AG04450 (cell line): ENCODE measurements at regions not wholly inside any gene's neighbourhood (a gene's known extent, or its start where the extent isn't known, plus 50 kb on each side); places are given as distances from the start of the nearest gene placed in this dataset.

Source experiments
- CTCF ChIA-PET: fragments of 300-600, 350-600 bp; formaldehyde crosslinking; extraction: SDS; loops from one replicate; lab custom pipeline; 2022; ENCODE audit warnings: antibody characterized with exemption, inconsistent platforms; lab: Charles Lee
- POLR2A ChIA-PET: fragments of 350-600 bp; formaldehyde crosslinking; extraction: SDS; loops from one replicate; lab custom pipeline; 2021; ENCODE audit warnings: antibody characterized with exemption, inconsistent platforms; lab: Yijun Ruan, JAX
- DNase-seq: peaks from one replicate; pipeline ENCODE4 v3.0.0-alpha.2; 2011; ENCODE audit warnings: low read depth, low spot score
- H3K27ac ChIP-seq: one replicate; pipeline ENCODE4 v1.5.1; 2012; ENCODE audit warnings: low read depth, low read length, control low read depth
- H3K27me3 ChIP-seq: one replicate; pipeline ENCODE4 v1.6.0; 2012; ENCODE audit warnings: low read length; ENCODE audit not compliant: control insufficient read depth, insufficient read depth
- H3K4me3 ChIP-seq: 2 replicates; pipeline ENCODE4 v1.5.1; 2011; ENCODE audit warnings: mild to moderate bottlenecking, low read depth, low read length, control low read depth
- H3K9me3 ChIP-seq: 2 replicates; pipeline ENCODE4 v1.5.1; 2012; ENCODE audit warnings: low read length; ENCODE audit not compliant: control insufficient read depth, insufficient read depth
- TF ChIP-seq, protein P1 (sequence below): IDR thresholded peaks from 2 replicates; pipeline ENCODE4 v1.5.1; 2011; ENCODE audit warnings: low read depth, low read length, control low read depth, inconsistent platforms

DNA sequence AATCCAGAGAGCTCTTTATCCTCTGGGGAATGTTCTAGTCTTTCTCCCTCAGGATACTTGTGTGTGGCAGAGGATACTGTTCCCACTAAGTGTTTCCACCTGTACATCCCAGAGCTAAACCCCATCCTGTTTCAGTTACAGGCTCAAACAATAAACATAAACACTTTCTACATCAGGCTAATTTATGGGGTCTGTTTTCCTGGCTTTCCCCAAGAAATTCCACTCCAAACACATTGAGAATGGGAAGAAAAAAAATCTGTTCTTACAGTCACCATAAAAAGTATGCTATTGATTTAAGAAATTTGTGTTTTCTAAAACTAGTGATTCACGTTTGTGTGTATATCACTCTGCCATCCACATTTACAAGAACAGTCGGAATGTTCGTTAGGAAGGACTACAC is 293.9 kb upstream of the FOXQ1 start:
- no peaks in the 10 kb centered on the region for H3K27me3 ChIP-seq
- H3K27ac ChIP-seq, result no peak overlapping the region
- H3K9me3 ChIP-seq, result peaks cover 8% of the 10 kb centered on the region; the same call in 1 of the 2 replicates
- TF ChIP-seq, protein P1, sequence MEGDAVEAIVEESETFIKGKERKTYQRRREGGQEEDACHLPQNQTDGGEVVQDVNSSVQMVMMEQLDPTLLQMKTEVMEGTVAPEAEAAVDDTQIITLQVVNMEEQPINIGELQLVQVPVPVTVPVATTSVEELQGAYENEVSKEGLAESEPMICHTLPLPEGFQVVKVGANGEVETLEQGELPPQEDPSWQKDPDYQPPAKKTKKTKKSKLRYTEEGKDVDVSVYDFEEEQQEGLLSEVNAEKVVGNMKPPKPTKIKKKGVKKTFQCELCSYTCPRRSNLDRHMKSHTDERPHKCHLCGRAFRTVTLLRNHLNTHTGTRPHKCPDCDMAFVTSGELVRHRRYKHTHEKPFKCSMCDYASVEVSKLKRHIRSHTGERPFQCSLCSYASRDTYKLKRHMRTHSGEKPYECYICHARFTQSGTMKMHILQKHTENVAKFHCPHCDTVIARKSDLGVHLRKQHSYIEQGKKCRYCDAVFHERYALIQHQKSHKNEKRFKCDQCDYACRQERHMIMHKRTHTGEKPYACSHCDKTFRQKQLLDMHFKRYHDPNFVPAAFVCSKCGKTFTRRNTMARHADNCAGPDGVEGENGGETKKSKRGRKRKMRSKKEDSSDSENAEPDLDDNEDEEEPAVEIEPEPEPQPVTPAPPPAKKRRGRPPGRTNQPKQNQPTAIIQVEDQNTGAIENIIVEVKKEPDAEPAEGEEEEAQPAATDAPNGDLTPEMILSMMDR, result no peak
- no peak for DNase-seq
- ChIA-PET POLR2A (no interaction called here), CTCF (no interaction called here)
- no peak overlapping the region for H3K4me3 ChIP-seq

DNA sequence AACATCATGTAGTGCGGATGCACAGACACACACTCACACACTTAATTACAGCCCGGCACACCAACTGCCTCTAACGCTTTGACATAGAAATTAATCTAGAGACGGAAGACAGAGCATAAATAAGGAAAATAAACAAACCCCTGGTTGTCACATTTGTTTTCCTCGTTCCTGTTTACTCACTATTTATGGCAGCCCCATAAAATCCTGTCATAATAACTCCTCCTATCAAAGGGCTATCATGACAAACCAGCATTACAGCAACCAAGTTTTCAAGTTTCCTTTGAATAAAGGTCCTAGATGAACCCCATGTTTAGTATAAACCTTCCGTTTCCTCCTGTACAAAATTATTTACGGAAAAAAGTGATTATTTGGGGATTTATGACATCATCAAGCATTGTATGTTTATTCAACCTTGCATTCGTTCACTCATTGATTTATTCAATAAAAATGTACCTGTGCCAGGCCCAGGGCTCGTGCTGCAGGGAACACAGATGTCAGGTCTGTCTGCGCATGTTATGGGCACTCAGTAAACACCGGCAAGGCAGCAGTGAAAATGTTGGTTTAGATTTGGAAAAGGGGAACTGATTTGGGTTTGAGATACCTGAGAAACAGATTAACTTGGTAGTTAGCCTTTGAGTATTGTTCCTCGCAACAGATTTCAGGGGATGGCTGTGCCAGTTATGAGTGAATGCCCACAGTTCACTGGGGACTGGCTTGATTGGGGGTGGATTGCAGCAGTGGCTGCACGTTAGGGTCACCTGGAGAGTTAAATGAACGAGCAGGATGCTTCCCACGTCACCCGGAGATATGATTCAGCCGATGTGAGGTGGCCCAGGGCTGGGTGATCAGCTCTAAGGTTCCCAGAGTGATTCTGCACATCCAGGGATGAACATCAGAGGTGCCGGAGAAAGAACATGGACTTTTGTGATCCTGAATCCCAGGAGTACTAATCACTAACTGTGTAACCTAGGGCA is 295.3 kb upstream of the FOXQ1 start:
- peaks cover 4% of the 10 kb centered on the region for H3K27me3 ChIP-seq
- H3K4me3 ChIP-seq, result no peak overlapping the region
- ChIA-PET POLR2A (no interaction called here), CTCF (no interaction called here)
- H3K9me3 ChIP-seq, result peaks cover under 1% of the 10 kb centered on the region; the same call in 1 of the 2 replicates
- TF ChIP-seq, protein P1, result no peak
- DNase-seq, result no peak
- H3K27ac ChIP-seq, result no peak overlapping the region

DNA sequence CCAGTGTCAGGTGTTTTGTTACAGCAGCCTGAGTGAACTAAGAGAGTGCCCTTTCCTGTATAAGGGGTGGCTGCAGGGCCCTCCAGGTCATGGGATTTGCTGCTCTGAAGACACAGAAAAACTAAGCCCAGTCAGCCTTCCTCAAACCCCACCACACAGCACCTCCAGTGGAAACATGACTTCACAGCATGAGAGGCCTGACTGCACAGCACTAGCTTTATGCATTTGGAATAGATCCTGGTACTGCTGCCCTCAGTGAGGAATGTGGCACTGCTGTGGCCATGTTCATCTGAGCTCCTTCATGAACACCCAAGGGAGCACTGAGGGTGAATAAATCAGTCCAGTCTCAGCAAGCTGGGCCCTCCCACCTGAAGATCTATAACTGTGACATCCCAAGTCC is 296.1 kb upstream of the FOXQ1 start:
- ChIA-PET CTCF (no interaction called here), POLR2A (no interaction called here)
- H3K27ac ChIP-seq, result no peak overlapping the region
- H3K27me3 ChIP-seq, result peaks cover 10% of the 10 kb centered on the region
- no peak for DNase-seq
- no peaks in the 10 kb centered on the region; the same call in 1 of the 2 replicates for H3K9me3 ChIP-seq
- TF ChIP-seq, protein P1, result peak; percentile 33; the same call in 1 of the 2 replicates
- no peak overlapping the region for H3K4me3 ChIP-seq

DNA sequence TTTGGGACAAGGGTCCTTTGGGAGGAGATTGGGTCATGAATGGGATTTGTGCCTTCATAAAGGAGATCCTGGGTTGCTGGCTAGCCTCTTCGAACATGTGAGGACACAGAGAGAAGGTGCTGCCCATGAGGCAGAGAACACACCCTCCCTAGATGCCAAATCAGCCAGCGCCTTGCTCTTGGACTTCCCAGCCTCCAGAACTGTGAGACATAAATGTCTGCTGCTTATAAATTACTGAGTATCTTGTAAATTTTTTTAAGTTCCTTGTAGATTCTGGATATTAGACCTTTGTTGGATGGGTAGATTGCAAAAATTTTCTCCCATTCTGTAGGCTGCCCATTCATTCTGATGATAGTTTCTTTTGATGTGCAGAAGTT is 297.5 kb upstream of the FOXQ1 start:
- CTCF ChIA-PET, result no interaction called here

More for the DNA sequence above, 297.5 kb upstream of the FOXQ1 start:
- no peaks in the 10 kb centered on the region; the same call in 1 of the 2 replicates for H3K9me3 ChIP-seq
- peaks cover 17% of the 10 kb centered on the region for H3K27me3 ChIP-seq
- POLR2A ChIA-PET, result no interaction called here
- TF ChIP-seq, protein P1, result no peak
- no peak overlapping the region for H3K27ac ChIP-seq
- no peak overlapping the region for H3K4me3 ChIP-seq
- no peak for DNase-seq
